Progenitor cell of endocrine pancreas (in vitro differentiated cells): ENCODE measurements at regions not wholly inside any gene's neighbourhood (a gene's known extent, or its start where the extent isn't known, plus 50 kb on each side); places are given as distances from the start of the nearest gene placed in this dataset.

Source experiments
- DNase-seq: peaks from one replicate; pipeline ENCODE4 v3.0.0; 2021; ENCODE audit warnings: low spot score; ENCODE audit not compliant: unreplicated experiment
- H3K27ac Mint-ChIP-seq: 2 replicates; pipeline ENCODE4 v1.8.0; 2021; ENCODE audit warnings: mild to moderate bottlenecking, moderate library complexity, mixed read lengths
- H3K27me3 Mint-ChIP-seq: 2 replicates; pipeline ENCODE4 v1.8.0; 2021; ENCODE audit warnings: mixed read lengths
- H3K36me3 Mint-ChIP-seq: 2 replicates; pipeline ENCODE4 v1.8.0; 2022; ENCODE audit warnings: mixed read lengths; ENCODE audit not compliant: insufficient read depth
- H3K4me1 Mint-ChIP-seq: 2 replicates; pipeline ENCODE4 v1.8.0; 2021; ENCODE audit warnings: low read depth, mixed read lengths
- H3K4me3 Mint-ChIP-seq: 2 replicates; pipeline ENCODE4 v1.8.0; 2021; ENCODE audit warnings: low read depth, mild to moderate bottlenecking, moderate library complexity, mixed read lengths
- H3K9me3 Mint-ChIP-seq: 2 replicates; pipeline ENCODE4 v1.8.0; 2021; ENCODE audit warnings: low read depth, mixed read lengths
- TF ChIP-seq, protein P1 (sequence below): fragments of 200-600 bp; sonication (generic); IDR thresholded peaks from one replicate; pipeline ENCODE4 v1.5.0; 2021; ENCODE audit warnings: antibody characterized with exemption, mild to moderate bottlenecking; ENCODE audit not compliant: unreplicated experiment

DNA sequence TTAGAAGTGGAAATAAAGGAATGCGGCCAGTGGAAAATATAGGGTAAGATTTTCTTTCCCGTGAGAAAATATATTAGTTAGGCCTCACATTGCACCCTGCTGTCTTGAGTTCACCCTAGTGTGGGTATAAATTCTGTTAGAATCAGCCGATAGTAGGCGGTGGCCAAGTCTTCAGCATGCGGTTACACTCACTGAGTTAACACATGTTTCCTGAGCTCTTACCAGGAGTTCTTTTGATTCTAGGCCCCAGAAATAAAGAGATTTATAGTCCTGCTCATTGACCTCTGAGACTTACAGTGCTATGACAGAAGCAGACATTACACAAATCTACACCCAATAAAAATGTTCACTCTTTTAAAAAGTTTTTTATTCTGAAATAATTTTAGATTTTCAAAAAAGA is 279.3 kb upstream of the LRRC7 start:
- peaks cover 31% of the 10 kb centered on the region for H3K4me1 Mint-ChIP-seq
- no peak for DNase-seq
- no peak overlapping the region for H3K27ac Mint-ChIP-seq
- H3K27me3 Mint-ChIP-seq: no peaks in the 10 kb centered on the region
- no peaks in the 10 kb centered on the region for H3K36me3 Mint-ChIP-seq
- no peak overlapping the region for H3K4me3 Mint-ChIP-seq
- no peaks in the 10 kb centered on the region for H3K9me3 Mint-ChIP-seq
- TF ChIP-seq, protein P1, sequence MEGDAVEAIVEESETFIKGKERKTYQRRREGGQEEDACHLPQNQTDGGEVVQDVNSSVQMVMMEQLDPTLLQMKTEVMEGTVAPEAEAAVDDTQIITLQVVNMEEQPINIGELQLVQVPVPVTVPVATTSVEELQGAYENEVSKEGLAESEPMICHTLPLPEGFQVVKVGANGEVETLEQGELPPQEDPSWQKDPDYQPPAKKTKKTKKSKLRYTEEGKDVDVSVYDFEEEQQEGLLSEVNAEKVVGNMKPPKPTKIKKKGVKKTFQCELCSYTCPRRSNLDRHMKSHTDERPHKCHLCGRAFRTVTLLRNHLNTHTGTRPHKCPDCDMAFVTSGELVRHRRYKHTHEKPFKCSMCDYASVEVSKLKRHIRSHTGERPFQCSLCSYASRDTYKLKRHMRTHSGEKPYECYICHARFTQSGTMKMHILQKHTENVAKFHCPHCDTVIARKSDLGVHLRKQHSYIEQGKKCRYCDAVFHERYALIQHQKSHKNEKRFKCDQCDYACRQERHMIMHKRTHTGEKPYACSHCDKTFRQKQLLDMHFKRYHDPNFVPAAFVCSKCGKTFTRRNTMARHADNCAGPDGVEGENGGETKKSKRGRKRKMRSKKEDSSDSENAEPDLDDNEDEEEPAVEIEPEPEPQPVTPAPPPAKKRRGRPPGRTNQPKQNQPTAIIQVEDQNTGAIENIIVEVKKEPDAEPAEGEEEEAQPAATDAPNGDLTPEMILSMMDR: no peak

GRCh38 chr1:69290291-69290690 is 277.4 kb upstream of the LRRC7 start:
- Mint-ChIP-seq H3K4me1 (peaks cover 25% of the 10 kb centered on the region), H3K9me3 (no peaks in the 10 kb centered on the region), H3K27ac (no peak overlapping the region), H3K4me3 (no peak overlapping the region), H3K27me3 (no peaks in the 10 kb centered on the region), H3K36me3 (no peaks in the 10 kb centered on the region)
- TF ChIP-seq, protein P1: no peak
- DNase-seq: no peak

GRCh38 chr1:69291541-69291940 is 276.2 kb upstream of the LRRC7 start:
- H3K4me3 Mint-ChIP-seq: no peak overlapping the region
- DNase-seq: no peak
- no peak overlapping the region for H3K27ac Mint-ChIP-seq
- no peaks in the 10 kb centered on the region for H3K9me3 Mint-ChIP-seq
- peaks cover 18% of the 10 kb centered on the region for H3K4me1 Mint-ChIP-seq
- no peaks in the 10 kb centered on the region for H3K36me3 Mint-ChIP-seq
- TF ChIP-seq, protein P1: no peak
- H3K27me3 Mint-ChIP-seq: no peaks in the 10 kb centered on the region

- no peak overlapping the region for H3K27ac Mint-ChIP-seq
- no peaks in the 10 kb centered on the region for H3K36me3 Mint-ChIP-seq
- no peak for DNase-seq
- TF ChIP-seq, protein P1: no peak
- H3K9me3 Mint-ChIP-seq: no peaks in the 10 kb centered on the region
- no peak overlapping the region for H3K4me3 Mint-ChIP-seq
- no peaks in the 10 kb centered on the region for H3K27me3 Mint-ChIP-seq
- H3K4me1 Mint-ChIP-seq: peaks cover 13% of the 10 kb centered on the region
Measured at GRCh38 chr1:69292833-69293232, 274.9 kb upstream of the LRRC7 start.

DNA sequence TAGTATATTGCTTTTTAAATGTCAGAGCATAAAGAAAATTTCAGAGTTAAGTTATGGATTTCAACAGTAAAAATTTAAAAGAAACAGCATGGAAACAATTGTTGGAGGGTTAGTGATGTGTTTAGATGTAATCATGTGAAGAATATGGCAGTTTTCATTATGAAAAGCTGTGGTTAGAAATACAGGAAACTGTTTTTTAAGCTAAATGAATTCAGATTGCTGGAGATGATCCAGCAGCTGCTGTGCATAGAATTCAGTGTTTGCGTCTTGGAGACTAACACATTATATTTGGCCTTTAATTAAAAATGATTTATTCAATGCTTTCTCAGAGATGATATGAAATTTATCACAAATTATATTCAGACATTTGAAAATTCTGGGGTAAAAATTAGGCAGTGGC is 273.6 kb upstream of the LRRC7 start:
- H3K36me3 Mint-ChIP-seq: no peaks in the 10 kb centered on the region
- H3K9me3 Mint-ChIP-seq: no peaks in the 10 kb centered on the region
- no peak overlapping the region for H3K27ac Mint-ChIP-seq
- TF ChIP-seq, protein P1: no peak
- no peak overlapping the region for H3K4me3 Mint-ChIP-seq
- DNase-seq: no peak
- H3K4me1 Mint-ChIP-seq: peaks cover 13% of the 10 kb centered on the region
- H3K27me3 Mint-ChIP-seq: no peaks in the 10 kb centered on the region

DNA sequence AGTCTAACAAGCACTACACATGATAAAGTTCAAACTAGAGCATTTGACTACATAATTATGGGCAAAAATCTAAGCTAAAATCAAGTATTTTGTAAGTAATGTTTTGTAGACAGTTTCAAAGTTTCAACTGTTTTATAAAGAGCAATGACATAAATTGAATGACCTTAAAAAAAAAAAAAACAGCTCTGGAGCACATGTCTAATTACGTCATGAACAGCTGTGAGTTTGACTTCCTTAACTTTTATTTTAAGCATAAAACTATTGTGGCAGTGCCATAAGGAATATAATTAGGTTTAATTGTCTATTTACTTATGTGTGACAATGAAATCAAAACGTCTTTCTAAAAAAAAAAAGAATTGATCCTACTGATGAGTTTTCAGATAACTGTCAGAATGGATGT is 272.5 kb upstream of the LRRC7 start:
- Mint-ChIP-seq H3K27me3 (no peaks in the 10 kb centered on the region), H3K4me3 (no peak overlapping the region), H3K4me1 (peaks cover 13% of the 10 kb centered on the region), H3K9me3 (no peaks in the 10 kb centered on the region), H3K36me3 (no peaks in the 10 kb centered on the region), H3K27ac (no peak overlapping the region)
- TF ChIP-seq, protein P1: no peak
- DNase-seq: no peak
